ENCODE measurements at regions not wholly inside any gene's neighbourhood (a gene's known extent, or its start where the extent isn't known, plus 50 kb on each side); places are given as distances from the start of the nearest gene placed in this dataset.
"Not testable (repeated sequence)": the region's sequence is repeated elsewhere in the genome, so short reads cannot be mapped to it uniquely, and the experiment has no call there.

DNA sequence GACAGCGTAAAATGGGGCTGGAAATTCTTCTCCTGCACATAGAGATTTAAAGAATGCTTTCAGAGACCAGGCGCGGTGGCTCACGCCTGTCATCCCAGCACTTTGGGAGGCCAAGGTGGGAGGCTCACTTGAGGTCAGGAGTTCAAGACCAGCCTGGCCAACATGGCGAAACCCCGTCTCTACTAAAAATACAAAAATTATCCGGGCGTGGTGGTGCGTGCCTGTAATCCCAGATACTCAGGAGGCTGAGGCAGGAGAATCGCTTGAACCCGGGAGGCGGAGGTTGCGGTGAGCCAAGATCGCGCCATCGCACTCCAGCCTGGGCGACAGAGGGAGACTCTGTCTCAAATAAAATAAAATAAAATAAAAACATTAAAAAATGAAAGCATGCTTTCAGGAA, 107.4 kb downstream of the CRLF2 start:
- DNase-seq (ENCODE audit: low read depth in 2 of 3, low spot score in 2 of 3) = not testable (repeated sequence)

DNA sequence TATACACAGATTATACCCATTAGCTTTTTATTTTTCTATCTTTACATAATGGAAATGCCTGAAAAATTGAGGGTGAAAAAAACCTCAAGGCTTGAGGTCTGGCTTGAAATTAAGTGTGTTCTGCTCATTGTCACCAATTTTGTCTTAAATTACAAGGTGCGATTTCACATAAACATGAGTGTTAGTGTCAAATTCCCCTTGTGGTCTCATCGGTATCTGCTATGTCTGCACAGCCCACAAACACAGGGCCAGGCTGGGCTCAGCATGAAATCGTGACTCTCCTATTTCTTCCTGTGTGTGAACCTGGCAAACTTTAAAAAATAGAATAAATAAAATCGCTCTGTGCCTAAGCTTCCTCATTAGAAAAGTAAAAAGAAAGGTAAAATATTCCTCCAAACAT, 109.1 kb downstream of the CRLF2 start:
- no peak for DNase-seq (ENCODE audit: low read depth in 2 of 3, low spot score in 2 of 3)

DNA sequence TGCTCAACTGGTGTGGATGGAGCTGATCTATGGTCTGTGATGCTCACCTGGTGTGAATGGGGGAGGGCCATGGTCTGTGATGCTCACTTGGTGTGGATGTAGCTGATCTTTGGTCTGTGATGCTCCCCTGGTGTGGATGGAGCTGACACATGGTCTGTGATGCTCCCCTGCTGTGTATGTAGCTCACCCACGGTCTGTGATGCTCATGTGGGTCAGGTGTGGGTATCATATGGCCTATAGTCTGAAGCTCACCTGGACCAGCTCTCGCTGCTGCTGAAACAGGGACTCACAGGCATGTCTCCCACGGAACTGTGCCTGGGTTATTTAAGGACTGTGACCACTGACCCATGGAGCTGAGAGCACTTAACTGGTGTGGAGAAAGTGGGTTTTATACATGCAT, 109.7 kb downstream of the CRLF2 start:
- no peak for DNase-seq (ENCODE audit: low read depth in 2 of 3, low spot score in 2 of 3)

DNA sequence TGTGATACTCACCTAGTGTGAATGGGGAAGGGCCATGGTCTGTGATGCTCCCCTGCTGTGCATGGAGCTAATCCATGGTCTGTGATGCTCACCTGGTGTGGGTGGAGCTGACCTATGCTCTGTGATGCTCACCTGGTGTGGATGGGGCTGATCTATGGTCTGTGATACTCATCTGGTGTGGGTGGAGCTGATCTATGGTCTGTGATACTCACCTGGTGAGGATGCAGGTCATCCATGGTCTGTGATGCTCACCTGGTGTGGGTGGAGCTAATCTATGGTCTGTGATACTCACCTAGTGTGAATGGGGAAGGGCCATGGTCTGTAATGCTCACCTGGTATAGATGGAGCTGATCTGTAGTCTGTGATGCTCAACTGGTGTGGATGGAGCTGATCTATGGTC, 110.2 kb downstream of the CRLF2 start:
- DNase-seq (ENCODE audit: low read depth in 2 of 3, low spot score in 2 of 3) = not testable (repeated sequence)

DNA sequence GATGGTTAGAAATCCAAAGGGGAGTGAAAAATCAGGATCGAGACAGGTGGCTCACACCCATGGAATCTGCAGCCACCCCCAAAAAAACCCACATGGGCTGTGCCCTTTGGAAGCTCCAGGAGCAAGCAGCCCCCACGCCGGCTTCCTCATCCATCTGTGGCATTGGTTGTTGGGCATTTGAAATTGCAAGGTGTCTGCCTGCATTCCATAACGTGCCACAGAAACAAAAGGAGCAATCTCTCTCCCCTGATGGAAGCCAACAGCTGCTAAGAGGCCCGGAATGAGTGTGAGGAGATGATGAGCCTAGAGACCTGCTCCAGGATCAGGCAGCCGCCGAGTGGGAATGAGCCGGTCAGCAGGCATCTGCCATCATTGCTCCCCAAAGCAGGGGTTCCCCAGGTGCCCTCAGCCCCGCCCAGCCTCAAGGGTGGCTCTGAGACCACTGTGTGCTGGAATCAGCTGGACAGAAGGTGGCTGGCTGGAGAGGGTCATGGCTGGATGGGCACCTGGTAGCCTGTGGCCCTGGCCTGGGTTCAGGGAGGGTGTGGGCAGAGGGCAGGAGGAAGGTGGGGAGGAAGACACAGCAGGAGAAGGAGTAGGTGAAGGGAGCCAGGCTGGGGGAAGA, 113.2 kb downstream of the CRLF2 start:
- DNase-seq (ENCODE audit: low read depth in 2 of 3, low spot score in 2 of 3) = no peak

DNA sequence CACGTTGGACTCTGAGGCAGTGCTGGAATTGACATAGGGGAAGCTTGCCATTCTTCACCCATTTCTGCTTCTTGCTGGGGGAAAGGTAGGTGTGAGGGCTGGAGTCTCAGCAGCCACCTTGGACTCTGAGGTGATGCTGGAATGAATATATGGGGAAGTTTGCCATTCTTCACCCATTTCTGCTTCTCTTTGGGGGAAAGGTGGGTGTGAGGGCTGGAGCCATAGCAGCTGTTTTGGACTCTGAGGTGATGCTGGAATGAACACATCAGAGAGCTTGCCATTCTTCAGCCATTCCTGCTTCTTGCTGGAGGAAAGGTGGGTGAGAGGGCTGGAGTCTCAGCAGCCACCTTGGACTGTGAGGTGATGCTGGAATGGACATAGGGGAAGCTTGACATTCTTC, 115.1 kb downstream of the CRLF2 start:
- DNase-seq (ENCODE audit: low read depth in 2 of 3, low spot score in 2 of 3) = no peak

DNA sequence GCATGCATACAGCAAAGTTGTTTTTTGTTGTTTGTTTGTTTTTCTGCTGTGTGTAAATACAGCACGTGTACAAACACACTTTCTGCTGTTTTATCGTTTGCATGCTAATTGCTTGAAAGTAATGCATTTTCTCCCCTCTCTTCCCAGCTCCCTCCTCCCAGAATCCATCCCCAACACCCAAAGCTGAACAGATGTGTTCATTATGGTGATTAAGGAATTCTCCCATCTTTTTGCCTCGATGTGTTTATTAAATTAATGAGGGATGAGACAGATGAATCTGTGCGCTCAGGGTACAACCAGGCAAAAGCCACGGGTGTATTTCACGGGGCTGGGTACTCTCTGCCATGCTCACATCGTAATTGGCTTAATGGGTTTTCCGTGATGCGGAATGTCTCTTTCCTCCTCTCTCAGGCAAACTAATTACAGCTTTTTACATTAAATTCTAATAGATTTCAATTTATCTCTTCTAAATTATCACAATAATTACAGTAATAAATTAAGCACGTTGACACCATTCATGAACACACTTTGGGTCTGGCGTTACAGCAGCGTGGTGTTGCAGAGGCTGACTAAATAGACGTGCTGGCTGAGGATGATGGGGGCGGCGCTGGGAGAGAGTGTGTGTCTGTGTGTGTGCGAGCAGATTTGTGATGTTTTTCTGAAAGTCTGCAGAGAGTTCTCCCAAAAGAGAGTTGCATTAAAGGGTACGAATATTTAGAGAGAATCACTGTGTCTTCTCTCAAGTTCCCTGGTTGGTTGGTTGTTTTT, 117.7 kb downstream of the CRLF2 start:
- DNase-seq (ENCODE audit: low read depth in 2 of 3, low spot score in 2 of 3) = no peak

DNA sequence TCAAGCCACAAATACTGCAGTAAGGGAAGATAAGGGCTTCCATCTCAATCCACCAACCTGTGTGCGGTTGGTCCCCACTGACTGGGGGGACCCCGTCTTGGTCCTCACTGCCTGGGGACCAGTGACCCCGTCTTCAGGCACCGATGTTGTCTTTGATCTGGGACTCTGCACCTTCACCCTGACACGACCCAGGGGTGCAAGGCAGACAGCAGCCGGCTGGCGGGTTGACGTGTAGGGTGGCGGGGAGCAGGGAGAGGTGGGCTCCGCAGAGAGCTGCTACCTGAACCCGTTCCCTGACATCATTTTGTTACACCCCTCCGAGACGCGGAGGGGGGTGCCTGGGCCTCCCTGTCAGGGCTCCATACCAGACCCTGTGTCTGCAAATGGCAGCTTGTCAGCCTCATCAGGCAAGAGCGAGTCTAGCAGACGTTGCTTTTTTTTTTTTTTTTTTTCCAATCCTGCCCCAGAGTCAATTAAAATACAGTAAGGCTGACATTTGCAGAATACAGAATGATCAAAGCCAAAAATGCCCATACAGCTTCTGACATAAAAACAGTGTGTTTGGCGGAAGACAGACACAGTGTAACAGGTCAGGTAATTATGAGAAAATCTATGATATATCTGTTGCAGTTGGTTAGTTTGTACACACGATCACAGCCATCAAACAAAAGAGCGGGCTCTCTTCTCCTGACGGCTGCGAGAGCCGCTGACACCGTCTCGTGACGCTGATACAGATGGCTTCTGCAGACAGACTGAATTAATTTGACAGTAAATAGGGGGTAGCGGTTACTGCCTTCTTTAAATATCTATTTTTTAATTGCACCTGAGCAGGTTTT, 118.6 kb downstream of the CRLF2 start:
- no peak for DNase-seq (ENCODE audit: low read depth in 2 of 3, low spot score in 2 of 3)

DNA sequence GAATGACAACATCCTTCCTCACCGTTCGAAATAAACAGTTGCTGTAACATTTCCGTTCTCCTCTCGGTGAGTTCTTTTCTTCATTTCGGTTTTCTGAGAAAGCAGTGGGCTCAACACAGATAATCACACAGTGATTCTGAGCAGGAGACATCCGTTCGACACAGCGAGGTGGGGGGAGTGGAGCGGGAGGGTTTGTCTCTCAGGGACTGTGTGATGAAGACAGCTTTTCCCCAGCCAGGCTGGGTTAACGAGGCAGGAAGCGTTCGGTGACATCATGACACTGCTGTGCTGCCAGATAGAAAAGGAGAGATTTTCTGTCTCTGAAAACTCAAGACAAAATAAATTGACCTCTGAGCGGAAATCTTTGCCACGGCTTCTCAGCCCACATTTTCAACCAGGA, 119.3 kb downstream of the CRLF2 start:
- DNase-seq (ENCODE audit: low read depth in 2 of 3, low spot score in 2 of 3) = no peak

DNA sequence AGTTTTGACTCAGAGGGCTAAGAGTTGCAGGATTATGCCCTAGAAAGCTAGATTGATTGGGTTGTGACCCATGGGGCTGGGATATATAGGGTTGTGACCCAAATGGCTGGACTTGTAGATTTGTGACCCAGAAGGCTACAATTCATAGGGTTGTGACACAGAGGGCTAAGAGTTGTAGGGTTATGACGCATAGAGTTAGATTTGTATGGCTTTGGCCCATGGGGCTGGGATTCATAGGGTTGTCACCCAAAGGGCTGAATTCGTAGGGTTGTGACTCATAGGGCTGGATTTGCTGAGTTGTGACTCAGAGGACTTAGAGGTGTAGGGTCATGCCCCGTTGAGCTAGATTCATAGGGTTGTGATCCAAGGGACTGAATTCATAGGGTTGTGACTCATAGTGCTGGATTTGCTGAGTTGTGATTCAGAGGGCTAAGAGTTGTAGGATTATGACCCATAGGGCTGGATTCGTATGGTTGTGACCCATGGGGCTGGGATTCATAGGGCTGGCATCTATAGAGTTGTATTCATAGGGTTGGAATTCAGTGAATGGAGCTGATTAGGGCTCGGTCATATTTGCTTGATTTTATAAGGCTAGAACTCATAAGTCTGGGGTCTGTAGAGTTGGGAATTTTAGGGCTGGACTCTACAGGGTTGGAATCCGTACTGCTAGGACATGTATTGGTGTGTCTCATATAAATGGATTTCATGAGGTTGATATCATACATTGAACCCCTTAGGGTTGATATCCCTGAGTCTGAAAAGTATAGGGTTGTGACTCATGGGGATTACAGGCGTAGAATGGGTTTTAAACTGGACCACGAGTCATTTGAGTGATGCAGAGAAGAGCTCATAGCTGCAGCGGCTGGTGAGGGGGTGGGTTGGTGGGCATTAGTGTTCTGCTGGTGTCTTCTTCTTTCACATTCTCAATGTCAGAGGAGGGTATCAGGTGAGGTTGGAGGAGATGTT, 125.7 kb downstream of the CRLF2 start:
- no peak for DNase-seq (ENCODE audit: low read depth in 2 of 3, low spot score in 2 of 3)

DNA sequence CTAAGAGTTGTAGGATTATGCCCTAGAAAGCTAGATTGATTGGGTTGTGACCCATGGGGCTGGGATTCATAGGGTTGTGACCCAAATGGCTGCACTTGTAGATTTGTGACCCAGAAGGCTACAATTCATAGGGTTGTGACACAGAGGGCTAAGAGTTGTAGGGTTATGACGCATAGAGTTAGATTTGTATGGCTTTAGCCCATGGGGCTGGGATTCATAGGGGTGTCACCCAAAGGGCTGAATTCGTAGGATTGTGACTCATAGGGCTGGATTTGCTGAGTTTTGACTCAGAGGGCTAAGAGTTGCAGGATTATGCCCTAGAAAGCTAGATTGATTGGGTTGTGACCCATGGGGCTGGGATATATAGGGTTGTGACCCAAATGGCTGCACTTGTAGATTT, 126.6 kb downstream of the CRLF2 start:
- DNase-seq (ENCODE audit: low read depth in 2 of 3, low spot score in 2 of 3) = not testable (repeated sequence)

DNA sequence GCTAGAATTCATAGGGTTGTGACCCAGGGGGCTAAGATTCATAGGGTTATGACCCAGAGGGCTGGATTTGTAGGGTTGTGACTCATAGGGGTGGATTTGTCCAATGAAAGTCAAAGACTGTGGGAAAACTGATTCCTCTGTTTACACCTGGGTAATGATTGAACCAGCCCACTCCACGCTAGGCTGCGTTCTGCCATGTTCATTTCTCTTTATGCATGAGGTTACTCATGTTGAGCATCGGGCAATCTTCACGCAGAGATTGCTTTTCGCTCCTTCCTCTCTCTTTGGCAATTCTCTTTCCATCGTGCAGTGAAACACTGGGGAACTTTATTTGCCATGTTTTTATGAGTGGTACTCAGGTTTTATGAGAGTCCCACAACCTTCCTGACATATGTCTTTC, 127.8 kb downstream of the CRLF2 start:
- no peak for DNase-seq (ENCODE audit: low read depth in 2 of 3, low spot score in 2 of 3)

DNA sequence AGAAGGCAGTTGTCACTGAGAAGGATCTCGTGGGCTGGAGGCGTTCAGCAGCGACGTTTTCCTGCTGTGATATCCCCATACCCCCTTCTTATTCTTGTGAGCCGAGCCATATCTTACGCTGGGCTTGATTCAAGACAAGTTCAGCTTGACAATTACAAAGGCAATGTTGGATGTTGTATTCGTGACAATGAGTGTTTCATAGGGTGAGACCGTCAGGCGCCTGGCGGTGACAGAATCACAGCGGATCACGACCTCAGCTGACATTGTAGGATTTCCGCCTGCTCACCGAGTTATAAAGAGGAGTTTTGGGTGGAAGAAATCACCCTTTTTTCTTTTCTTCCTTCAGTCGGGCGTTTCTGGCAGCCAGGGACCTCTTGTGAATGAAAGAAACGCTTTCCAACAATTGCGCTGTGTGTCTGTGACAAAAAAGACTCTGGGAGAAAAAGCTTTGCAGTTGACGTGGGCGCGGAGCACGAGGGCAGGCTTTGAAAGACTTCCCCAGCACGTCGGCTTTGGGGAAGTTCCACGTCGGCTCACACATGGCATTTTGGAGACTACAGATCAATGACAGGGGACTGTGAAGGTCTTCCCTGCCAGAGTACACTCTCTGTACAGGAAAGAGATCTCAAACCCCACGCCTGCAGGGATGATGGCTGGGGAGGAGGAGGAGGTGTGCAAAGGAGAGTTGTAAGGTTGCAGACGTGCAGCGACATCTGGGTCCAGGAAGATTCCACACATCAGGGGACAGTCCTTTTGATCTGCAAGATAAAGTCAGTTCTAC, 135.4 kb downstream of the CRLF2 start:
- DNase-seq (ENCODE audit: low read depth in 2 of 3, low spot score in 2 of 3) = no peak

DNA sequence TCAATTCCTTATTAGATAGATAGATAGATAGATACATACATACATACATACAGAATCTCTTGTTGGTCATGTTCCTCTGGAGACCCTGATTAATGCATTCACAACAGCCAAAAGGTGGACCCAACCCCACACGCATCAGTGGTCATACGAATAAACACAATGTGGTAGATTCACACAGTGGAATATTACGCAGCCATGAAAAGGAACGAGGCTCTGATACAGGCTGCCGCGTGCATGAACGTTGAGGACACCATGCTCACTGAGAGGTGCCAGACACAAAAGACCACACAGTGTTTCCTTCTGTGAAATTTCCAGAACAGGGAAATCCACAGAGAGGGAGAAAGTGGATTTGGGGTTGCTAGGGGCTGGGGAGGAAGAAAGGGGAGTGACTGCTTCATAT, 136.7 kb downstream of the CRLF2 start:
- DNase-seq (ENCODE audit: low read depth in 2 of 3, low spot score in 2 of 3) = no peak

DNA sequence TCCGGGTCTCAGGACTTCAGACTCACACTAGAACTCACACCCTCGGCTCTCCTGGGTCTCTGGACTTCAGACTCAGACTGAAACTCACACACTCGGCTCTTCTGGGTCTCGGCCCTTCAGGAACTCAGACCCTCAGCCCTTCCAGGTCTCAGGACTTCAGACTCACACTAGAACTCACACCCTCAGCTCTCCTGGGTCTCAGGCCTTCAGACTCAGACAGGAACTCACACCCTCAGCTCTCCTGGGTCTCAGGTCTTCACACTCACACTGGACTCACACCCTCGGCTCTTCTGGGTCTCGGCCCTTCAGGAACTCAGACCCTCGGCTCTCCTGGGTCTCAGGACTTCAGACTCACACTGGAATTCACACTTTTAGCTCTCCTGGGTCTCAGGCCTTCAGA, 137.3 kb downstream of the CRLF2 start:
- no peak for DNase-seq (ENCODE audit: low read depth in 2 of 3, low spot score in 2 of 3)

DNA sequence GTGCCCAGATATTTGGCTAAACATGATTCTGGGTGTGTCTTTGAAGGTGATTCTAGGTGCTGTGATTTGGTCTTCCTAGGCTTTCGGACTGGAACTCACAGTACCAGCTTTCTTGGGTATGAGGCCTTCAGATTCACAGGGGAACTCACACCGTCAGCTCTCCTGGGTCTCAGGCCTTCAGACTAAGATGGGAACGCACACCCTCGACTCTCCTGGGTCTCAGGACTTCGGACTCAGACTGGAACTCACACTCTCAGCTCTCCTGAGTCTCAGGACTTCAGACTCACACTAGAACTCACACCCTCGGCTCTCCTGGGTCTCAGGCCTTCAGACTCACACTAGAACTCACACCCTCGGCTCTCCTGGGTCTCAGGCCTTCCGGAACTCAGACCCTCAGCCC, 137.7 kb downstream of the CRLF2 start:
- DNase-seq (ENCODE audit: low read depth in 2 of 3, low spot score in 2 of 3) = no peak

DNA sequence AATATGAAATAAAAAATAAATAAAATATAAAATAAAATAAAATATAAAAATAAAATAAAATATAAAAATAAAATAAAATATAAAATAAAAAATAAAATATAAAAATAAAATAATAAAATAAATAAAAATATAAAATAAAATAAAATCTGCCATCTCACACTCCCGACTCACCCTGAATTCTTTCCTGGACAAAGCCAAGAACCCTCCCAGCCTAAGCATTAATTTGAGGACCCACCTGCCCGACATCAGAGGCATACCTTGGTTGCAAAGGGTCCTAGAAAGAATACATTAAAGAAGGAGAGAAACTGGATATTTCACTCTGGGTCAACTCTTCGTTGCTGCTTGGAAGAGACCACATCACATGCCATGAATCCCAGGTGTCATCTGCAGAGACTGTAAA, 138.3 kb downstream of the CRLF2 start:
- DNase-seq (ENCODE audit: low read depth in 2 of 3, low spot score in 2 of 3) = no peak

DNA sequence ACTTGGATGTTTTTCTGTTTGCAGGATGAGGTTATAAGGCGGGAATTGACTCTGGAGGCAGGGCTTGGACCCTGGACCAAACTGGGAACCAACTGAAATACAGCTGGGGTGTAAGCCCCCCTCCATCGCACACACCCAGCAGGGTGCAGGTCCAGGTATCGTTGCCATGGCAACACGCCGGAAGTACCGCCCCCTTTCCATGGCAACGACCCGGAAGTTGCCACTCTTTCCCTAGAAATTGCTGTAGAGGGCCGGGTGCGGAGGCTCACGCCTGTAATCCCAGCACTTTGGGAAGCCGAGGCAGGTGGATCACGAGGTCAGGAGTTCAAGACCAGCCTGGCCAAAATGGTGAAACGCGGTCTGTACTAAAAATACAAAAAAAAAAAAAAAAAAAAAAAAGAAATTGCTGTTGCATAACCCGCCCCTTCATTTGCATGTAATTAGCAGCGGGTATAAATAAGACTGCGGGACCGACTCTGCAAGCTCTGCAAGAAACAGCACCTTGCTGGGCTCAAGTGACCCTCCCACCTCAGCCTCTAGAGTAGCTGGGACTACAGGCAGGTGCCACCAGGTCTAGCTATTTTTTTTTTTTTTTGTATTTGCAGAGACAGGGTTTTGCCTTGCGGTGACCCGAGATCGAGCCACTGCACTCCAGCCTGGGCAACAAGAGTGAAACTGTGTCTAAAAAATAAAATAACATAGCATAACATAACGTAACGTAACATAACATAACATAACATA, 139.6 kb downstream of the CRLF2 start:
- peak in 1 of 3 donors; percentile 6 for DNase-seq (ENCODE audit: low read depth in 2 of 3, low spot score in 2 of 3)

DNA sequence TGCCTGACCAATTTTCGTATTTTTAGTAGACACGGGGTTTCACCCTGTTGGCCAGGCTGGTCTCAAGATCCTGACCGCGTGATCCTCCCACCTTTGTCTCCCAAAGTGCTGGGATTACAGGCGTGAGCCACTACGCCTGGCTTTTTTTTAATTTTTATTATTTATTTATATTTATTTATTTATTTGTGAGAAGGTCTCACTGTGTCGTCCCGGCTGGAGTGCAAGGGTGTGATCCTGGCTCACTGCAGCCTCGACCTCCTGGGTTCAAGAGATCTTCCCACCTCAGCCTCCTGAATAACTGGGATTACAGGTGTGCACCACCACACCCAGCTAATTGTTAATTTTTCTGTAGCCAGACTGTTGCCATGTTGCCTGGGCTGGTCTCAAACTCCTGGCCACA, 141.1 kb downstream of the CRLF2 start:
- no peak for DNase-seq (ENCODE audit: low read depth in 2 of 3, low spot score in 2 of 3)

All from hematopoietic multipotent progenitor cell (in vitro differentiated cells).